ENCODE measurements at regions not wholly inside any gene's neighbourhood (a gene's known extent, or its start where the extent isn't known, plus 50 kb on each side); places are given as distances from the start of the nearest gene placed in this dataset.

DNA sequence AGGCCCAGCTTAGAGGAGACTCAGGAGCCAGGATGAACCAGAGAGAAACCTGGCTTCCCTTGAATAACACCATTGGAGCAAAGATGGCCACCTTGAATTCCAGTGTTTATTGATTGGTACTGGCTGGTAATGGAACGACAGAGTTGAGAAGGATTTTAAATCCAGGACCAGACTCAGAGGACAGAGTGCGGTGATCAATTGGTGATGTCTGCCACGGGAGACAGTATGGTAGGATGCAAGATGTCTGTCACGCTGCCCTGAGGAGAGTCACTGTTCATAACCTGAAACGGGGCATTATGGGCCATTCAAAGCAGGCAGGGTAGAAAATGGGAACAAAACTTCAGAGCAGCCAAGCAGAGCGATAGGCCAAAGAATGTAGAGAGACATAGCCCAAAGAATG lies 55.4 kb upstream of the ISX start:
- Histone ChIP-seq H3K4me3 (no peak overlapping the region), H3K36me3 (no peaks in the 10 kb centered on the region), H3K27me3 (peaks cover 6% of the 10 kb centered on the region), H3K9me3 (no peaks in the 10 kb centered on the region), H3K4me1 (no peaks in the 10 kb centered on the region), H3K27ac (no peak overlapping the region)
- 81 to 92% methylated on average over 5 to 6 of the region's 6 CpGs for WGBS, 2 donors (ENCODE audit: low coverage in 1 of 2)
- TF ChIP-seq CTCF (IDR thresholded peaks at IDR 0.05): no peak
- no peak for TF ChIP-seq POLR2A (IDR thresholded peaks at IDR 0.05)
- no peak for TF ChIP-seq EP300 (IDR thresholded peaks at IDR 0.05; ENCODE audit: low read depth)
- in situ Hi-C loops (cut with MboI; ENCODE audit: low pct_ligation_motif_present in 1 of 4, low pct_unique_long_range_greater_than_20kb in 1 of 4, low sequenced_read_pairs in 3 of 4) (loop anchor here in 2 of 4 donors (25.0 kb wide), 1 partner anchor 598 kb away; no protein-coding TSS in a partner anchor), intact Hi-C loops (cut with DNase I; ENCODE audit: low total_unique reads) (no loop called here)
- no peak for DNase-seq

DNA sequence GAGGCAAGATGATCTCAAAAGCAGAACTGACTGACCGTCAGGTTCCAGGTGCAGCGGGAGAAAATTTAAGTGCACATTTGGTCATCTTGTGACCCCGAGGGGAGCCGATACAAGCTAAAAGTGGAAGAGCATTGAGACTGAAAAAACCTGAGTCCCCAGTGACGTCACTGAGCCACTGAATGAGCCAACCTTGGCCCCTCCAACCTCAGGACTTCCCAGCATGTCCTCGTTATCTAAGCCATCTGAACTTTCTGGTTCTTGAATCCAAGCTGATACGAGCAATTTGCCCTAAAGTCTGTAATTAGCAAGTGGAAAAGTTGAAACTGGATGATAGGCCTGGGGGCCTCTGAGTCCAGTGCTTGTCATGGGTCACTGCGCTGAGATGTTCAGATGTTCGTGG lies 51.1 kb upstream of the ISX start:
- H3K9me3 ChIP-seq: no peaks in the 10 kb centered on the region
- H3K27me3 ChIP-seq: no peaks in the 10 kb centered on the region
- TF ChIP-seq CTCF (IDR thresholded peaks at IDR 0.05) (no peak), POLR2A (IDR thresholded peaks at IDR 0.05) (no peak), POLR2AphosphoS5 (IDR thresholded peaks at IDR 0.05) (no peak), EP300 (IDR thresholded peaks at IDR 0.05; ENCODE audit: low read depth) (no peak)
- intact Hi-C loops (cut with DNase I; ENCODE audit: low total_unique reads): no loop called here
- H3K4me3 ChIP-seq: no peak overlapping the region
- DNase-seq: no peak
- in situ Hi-C loops (cut with MboI; ENCODE audit: low pct_ligation_motif_present in 1 of 4, low pct_unique_long_range_greater_than_20kb in 1 of 4, low sequenced_read_pairs in 3 of 4): loop anchor here in 2 of 4 donors (25.0 kb wide), 1 partner anchor 603 kb away; no protein-coding TSS in a partner anchor
- 84 to 100% methylated on average over 1 to 9 of the region's 9 CpGs for WGBS, 2 donors (ENCODE audit: low coverage in 1 of 2)
- H3K36me3 ChIP-seq: no peaks in the 10 kb centered on the region
- H3K27ac ChIP-seq: no peak overlapping the region
- H3K4me1 ChIP-seq: no peaks in the 10 kb centered on the region
